ENCODE measurements at regions not wholly inside any gene's neighbourhood (a gene's known extent, or its start where the extent isn't known, plus 50 kb on each side); places are given as distances from the start of the nearest gene placed in this dataset.

DNA sequence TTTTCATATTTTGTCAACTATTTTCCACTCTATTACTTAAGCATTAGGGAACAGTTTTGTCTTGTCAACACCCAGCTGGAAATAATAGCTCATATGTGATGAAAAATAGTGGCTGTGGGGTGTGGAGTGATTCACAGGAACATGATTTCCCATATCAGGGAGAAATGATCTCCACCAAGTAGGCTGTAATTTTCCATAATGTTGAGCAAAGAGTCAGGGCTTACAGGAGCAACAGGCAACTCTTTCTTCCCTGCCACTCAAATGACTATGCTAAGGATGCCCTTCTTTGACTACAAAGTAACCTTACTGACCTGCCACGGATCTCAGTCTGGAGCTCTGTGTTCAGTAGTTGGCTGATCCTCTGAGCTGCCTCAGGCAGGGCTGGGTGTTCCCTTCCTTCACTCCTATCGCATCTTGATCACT lies 90.0 kb upstream of the GATB start:
- TF ChIP-seq, protein P1, sequence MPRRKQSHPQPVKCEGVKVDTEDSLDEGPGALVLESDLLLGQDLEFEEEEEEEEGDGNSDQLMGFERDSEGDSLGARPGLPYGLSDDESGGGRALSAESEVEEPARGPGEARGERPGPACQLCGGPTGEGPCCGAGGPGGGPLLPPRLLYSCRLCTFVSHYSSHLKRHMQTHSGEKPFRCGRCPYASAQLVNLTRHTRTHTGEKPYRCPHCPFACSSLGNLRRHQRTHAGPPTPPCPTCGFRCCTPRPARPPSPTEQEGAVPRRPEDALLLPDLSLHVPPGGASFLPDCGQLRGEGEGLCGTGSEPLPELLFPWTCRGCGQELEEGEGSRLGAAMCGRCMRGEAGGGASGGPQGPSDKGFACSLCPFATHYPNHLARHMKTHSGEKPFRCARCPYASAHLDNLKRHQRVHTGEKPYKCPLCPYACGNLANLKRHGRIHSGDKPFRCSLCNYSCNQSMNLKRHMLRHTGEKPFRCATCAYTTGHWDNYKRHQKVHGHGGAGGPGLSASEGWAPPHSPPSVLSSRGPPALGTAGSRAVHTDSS (tag by site-specific recombination; IDR thresholded peaks at IDR 0.05): no peak
- TF ChIP-seq, protein P2, sequence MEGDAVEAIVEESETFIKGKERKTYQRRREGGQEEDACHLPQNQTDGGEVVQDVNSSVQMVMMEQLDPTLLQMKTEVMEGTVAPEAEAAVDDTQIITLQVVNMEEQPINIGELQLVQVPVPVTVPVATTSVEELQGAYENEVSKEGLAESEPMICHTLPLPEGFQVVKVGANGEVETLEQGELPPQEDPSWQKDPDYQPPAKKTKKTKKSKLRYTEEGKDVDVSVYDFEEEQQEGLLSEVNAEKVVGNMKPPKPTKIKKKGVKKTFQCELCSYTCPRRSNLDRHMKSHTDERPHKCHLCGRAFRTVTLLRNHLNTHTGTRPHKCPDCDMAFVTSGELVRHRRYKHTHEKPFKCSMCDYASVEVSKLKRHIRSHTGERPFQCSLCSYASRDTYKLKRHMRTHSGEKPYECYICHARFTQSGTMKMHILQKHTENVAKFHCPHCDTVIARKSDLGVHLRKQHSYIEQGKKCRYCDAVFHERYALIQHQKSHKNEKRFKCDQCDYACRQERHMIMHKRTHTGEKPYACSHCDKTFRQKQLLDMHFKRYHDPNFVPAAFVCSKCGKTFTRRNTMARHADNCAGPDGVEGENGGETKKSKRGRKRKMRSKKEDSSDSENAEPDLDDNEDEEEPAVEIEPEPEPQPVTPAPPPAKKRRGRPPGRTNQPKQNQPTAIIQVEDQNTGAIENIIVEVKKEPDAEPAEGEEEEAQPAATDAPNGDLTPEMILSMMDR (tag by site-specific recombination; IDR thresholded peaks at IDR 0.05): no peak
- TF ChIP-seq, protein P3, sequence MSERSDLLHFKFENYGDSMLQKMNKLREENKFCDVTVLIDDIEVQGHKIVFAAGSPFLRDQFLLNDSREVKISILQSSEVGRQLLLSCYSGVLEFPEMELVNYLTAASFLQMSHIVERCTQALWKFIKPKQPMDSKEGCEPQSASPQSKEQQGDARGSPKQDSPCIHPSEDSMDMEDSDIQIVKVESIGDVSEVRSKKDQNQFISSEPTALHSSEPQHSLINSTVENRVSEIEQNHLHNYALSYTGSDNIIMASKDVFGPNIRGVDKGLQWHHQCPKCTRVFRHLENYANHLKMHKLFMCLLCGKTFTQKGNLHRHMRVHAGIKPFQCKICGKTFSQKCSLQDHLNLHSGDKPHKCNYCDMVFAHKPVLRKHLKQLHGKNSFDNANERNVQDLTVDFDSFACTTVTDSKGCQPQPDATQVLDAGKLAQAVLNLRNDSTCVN (tag by site-specific recombination; optimal IDR thresholded peaks at IDR 0.05): no peak
- TF ChIP-seq ZNF555 (tag by site-specific recombination; conservative IDR thresholded peaks at IDR 0.05): no peak
